ENCODE measurements at regions not wholly inside any gene's neighbourhood (a gene's known extent, or its start where the extent isn't known, plus 50 kb on each side); places are given as distances from the start of the nearest gene placed in this dataset.

DNA sequence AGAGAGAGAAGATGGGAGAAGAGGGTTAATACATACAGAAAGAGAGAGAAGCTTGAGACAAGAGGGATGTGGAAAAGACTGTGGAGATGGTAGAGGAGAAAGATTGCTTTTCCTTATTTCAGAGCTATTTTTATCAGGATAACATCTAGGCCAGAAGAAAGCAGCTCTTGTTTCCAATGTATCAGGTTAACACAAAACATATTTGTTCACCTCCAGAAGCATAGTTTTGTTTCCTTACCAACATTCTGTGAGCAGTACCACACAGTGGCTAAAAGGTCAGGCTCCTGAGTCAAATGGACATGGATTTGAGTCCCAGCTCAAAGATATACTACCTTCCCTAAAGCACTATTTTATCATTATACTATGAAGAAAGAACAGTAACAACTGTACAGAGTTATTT is 185.5 kb downstream of the DUSP10 start:
- Mint-ChIP-seq H3K4me3 (no peak overlapping the region), H3K9me3 (no peaks in the 10 kb centered on the region), H3K36me3 (no peaks in the 10 kb centered on the region), H3K4me1 (no peaks in the 10 kb centered on the region), H3K27me3 (ENCODE audit: low read depth in 3 of 3) (peaks cover 0 to 8% (median 0%) of the 10 kb centered on the region in 3 donors), H3K27ac (no peak overlapping the region)
- DNase-seq, result no peak

DNA sequence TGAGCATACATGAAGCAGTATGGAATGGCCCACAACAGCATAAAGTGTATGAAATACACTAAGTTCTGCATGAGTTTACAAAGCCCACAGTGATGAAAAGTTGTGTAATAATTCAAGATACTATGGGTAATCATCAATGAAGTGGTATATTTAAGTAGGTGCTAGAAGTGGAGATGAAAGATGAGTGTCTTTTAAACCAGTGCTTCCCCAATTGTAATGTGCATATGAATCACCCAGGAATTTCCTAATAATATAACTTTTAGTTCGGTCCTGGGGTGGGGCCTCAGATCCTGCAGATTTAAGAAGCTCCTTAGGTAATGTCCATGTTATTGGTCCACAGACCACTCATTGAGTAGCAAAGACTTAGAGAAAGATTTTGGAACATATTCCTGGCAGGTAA is 184.9 kb downstream of the DUSP10 start:
- Mint-ChIP-seq H3K27me3 (ENCODE audit: low read depth in 3 of 3) (peaks cover 0 to 8% (median 0%) of the 10 kb centered on the region in 3 donors), H3K27ac (no peak overlapping the region), H3K36me3 (no peaks in the 10 kb centered on the region), H3K9me3 (no peaks in the 10 kb centered on the region), H3K4me3 (no peak overlapping the region), H3K4me1 (no peaks in the 10 kb centered on the region)
- no peak for DNase-seq

DNA sequence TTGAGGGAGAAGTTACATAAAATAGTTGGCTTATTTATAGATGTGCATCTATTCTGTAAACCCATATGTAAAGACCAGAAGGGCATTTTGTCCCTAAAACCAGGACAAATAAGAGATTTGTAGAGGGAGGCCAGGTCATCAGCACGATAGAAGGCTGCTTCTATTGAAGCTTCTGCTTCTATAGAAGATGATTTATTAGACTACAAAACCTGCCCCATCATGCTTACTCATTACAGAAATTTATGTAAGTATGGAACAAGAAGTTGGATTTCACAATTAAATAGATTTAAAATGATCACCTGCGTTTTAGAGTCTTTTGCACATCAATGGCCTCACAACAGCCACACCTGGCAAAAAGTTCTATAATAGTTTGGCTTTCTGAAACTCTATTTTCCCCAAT is 183.5 kb downstream of the DUSP10 start:
- no peak for DNase-seq
- no peaks in the 10 kb centered on the region for H3K4me1 Mint-ChIP-seq
- peaks cover 0 to 8% (median 0%) of the 10 kb centered on the region in 3 donors for H3K27me3 Mint-ChIP-seq (ENCODE audit: low read depth in 3 of 3)
- H3K4me3 Mint-ChIP-seq, result no peak overlapping the region
- H3K27ac Mint-ChIP-seq, result no peak overlapping the region
- no peaks in the 10 kb centered on the region for H3K9me3 Mint-ChIP-seq
- H3K36me3 Mint-ChIP-seq, result peaks cover 0 to under 1% (median 0%) of the 10 kb centered on the region in 3 donors

GRCh38 chr1:221559911-221560310 is 182.0 kb downstream of the DUSP10 start:
- no peak overlapping the region for H3K27ac Mint-ChIP-seq
- DNase-seq, result no peak

DNA sequence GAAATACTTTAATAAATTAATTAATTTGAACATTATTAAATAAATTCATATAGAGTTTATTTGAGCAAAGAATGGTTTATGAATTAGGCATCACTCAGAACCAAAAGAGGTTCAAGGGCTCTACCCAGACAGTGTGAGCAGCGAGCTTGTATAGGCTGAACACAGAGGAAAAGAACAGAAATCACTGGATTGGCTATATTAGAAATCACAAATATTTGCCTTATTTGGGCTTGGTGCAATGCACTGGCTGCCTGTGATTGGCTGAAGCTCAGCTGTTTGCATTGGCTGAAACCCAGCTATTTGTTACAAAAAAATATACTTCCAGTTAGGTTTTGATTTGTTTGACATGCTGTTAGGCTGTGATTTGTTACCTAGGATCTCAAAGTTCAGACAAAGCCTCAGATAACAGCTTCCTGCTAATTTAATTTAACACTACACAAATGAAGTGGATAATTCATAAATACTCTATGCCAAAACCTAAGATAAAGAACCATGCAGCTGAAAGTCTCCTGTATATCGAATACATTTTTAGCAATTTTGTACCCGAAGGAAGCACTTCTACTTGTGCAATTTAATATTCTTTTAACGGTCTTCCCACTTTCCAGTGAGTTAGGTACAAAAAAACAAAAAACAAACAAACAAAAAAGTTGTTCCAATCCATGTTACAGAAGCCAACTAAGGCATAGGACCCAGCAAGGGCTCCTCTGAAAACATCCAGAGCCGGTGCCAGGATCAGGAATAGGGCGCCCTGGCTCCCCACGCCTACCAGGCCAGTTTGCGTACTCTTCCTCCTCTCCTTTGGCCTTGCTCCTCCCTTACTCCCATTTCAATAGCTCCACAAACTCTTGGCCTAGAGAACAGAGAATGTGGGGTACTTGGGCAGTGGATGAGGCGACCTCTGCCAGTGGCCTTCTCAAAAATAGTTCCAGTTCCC is 179.1 kb downstream of the DUSP10 start:
- Mint-ChIP-seq H3K36me3 (peaks cover 0 to 4% (median 0%) of the 10 kb centered on the region in 3 donors), H3K27me3 (ENCODE audit: low read depth in 3 of 3) (peaks cover 0 to 8% (median 0%) of the 10 kb centered on the region in 3 donors), H3K4me1 (no peaks in the 10 kb centered on the region), H3K9me3 (no peaks in the 10 kb centered on the region), H3K4me3 (no peak overlapping the region), H3K27ac (no peak overlapping the region)
- no peak for DNase-seq

More at GRCh38 chr1:221559911-221560310, 182.0 kb downstream of the DUSP10 start:
- H3K9me3 Mint-ChIP-seq, result no peaks in the 10 kb centered on the region
- H3K4me3 Mint-ChIP-seq, result no peak overlapping the region
- no peaks in the 10 kb centered on the region for H3K4me1 Mint-ChIP-seq
- peaks cover 0 to 4% (median 0%) of the 10 kb centered on the region in 3 donors for H3K36me3 Mint-ChIP-seq
- H3K27me3 Mint-ChIP-seq (ENCODE audit: low read depth in 3 of 3), result peaks cover 0 to 4% (median 0%) of the 10 kb centered on the region in 3 donors

GRCh38 chr1:221563476-221563921 is 178.4 kb downstream of the DUSP10 start:
- no peak for DNase-seq
- Mint-ChIP-seq H3K4me1 (no peaks in the 10 kb centered on the region), H3K4me3 (no peak overlapping the region), H3K27me3 (ENCODE audit: low read depth in 3 of 3) (peaks cover 0 to 6% (median 0%) of the 10 kb centered on the region in 3 donors), H3K36me3 (peaks cover 0 to 4% (median 0%) of the 10 kb centered on the region in 3 donors), H3K9me3 (no peaks in the 10 kb centered on the region), H3K27ac (no peak overlapping the region)

DNA sequence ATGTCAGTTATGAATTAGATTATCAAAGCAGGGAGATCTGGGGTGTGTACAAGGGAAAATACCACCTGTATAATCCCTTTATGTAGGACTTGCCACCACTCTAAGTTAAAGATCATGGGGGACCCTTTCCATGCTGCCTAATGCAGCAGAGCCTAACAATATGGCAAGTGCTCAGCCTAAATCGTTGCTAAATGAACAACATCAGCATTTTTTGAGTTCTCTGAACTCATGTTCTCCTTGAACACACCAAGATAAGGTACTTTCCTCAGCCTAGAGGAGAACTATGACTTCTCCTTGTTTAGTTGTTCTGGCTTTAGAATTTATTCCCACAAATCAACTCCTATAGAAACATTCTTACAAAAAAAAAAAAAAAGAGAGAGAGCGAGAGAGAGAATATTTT is 177.0 kb downstream of the DUSP10 start:
- Mint-ChIP-seq H3K27me3 (ENCODE audit: low read depth in 3 of 3) (peaks cover 0 to 6% (median 4%) of the 10 kb centered on the region in 3 donors), H3K27ac (no peak overlapping the region), H3K9me3 (no peaks in the 10 kb centered on the region), H3K4me1 (no peaks in the 10 kb centered on the region), H3K4me3 (no peak overlapping the region), H3K36me3 (peaks cover 0 to 4% (median 0%) of the 10 kb centered on the region in 3 donors)
- DNase-seq, result no peak

GRCh38 chr1:221565711-221566110 is 176.2 kb downstream of the DUSP10 start:
- DNase-seq, result no peak
- Mint-ChIP-seq H3K27me3 (ENCODE audit: low read depth in 3 of 3) (peaks cover 0 to 4% (median 4%) of the 10 kb centered on the region in 3 donors), H3K27ac (no peak overlapping the region), H3K4me1 (no peaks in the 10 kb centered on the region), H3K36me3 (peaks cover 0 to 4% (median 0%) of the 10 kb centered on the region in 3 donors), H3K9me3 (no peaks in the 10 kb centered on the region), H3K4me3 (no peak overlapping the region)

- DNase-seq, result no peak
- Mint-ChIP-seq H3K36me3 (peaks cover 0 to 4% (median 0%) of the 10 kb centered on the region in 3 donors), H3K27ac (no peak overlapping the region), H3K4me1 (no peaks in the 10 kb centered on the region), H3K9me3 (no peaks in the 10 kb centered on the region), H3K27me3 (ENCODE audit: low read depth in 3 of 3) (peaks cover 0 to 4% (median 4%) of the 10 kb centered on the region in 3 donors), H3K4me3 (no peak overlapping the region)
Measured at GRCh38 chr1:221567859-221568507, 173.9 kb downstream of the DUSP10 start.

GRCh38 chr1:221573756-221574155 is 168.1 kb downstream of the DUSP10 start:
- no peaks in the 10 kb centered on the region for H3K4me1 Mint-ChIP-seq
- no peak for DNase-seq
- no peak overlapping the region for H3K27ac Mint-ChIP-seq
- H3K4me3 Mint-ChIP-seq, result no peak overlapping the region
- peaks cover 0 to 5% (median 0%) of the 10 kb centered on the region in 6 donors for H3K9me3 Mint-ChIP-seq
- peaks cover 0 to 4% (median 0%) of the 10 kb centered on the region in 3 donors for H3K36me3 Mint-ChIP-seq
- peaks cover 0 to 4% (median 1%) of the 10 kb centered on the region in 3 donors for H3K27me3 Mint-ChIP-seq (ENCODE audit: low read depth in 3 of 3)

DNA sequence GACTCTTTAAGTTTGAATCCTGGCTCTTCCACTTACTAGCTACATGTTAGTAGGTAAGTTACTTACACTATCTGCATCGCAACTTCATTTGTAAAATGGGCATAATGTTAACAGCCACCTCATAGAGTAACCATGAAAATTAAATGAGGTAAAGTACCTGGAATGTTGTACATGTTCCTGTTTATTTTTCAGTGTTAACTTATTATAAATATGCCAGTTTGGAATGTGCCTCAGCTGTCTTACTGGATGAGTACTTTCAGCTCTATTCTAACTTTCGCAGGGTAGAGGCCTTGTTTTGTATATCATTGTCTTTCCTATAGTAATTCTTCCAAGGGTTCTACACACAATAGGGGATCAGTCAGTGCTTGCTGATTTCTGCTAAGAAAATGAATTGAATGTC is 167.4 kb downstream of the DUSP10 start:
- peaks cover 0 to 2% (median 1%) of the 10 kb centered on the region in 3 donors for H3K27me3 Mint-ChIP-seq (ENCODE audit: low read depth in 3 of 3)
- no peak overlapping the region for H3K4me3 Mint-ChIP-seq
- H3K4me1 Mint-ChIP-seq, result no peaks in the 10 kb centered on the region
- H3K27ac Mint-ChIP-seq, result no peak overlapping the region
- no peak for DNase-seq
- peaks cover 0 to 4% (median 0%) of the 10 kb centered on the region in 3 donors for H3K36me3 Mint-ChIP-seq
- peaks cover 0 to 5% (median 0%) of the 10 kb centered on the region in 6 donors for H3K9me3 Mint-ChIP-seq

- Mint-ChIP-seq H3K4me3 (no peak overlapping the region), H3K27me3 (ENCODE audit: low read depth in 3 of 3) (peaks cover 0 to 1% (median 0%) of the 10 kb centered on the region in 3 donors), H3K36me3 (peaks cover 0 to 4% (median 0%) of the 10 kb centered on the region in 3 donors), H3K4me1 (no peaks in the 10 kb centered on the region), H3K9me3 (peaks cover 0 to 5% (median 0%) of the 10 kb centered on the region in 6 donors), H3K27ac (no peak overlapping the region)
- DNase-seq, result no peak
Measured at GRCh38 chr1:221575605-221576004, 166.3 kb downstream of the DUSP10 start.

GRCh38 chr1:221576268-221576667 is 165.6 kb downstream of the DUSP10 start:
- peaks cover 0 to 4% (median 0%) of the 10 kb centered on the region in 3 donors for H3K36me3 Mint-ChIP-seq
- DNase-seq, result no peak
- H3K4me3 Mint-ChIP-seq, result no peak overlapping the region
- H3K27me3 Mint-ChIP-seq (ENCODE audit: low read depth in 3 of 3), result peaks cover 0 to 1% (median 0%) of the 10 kb centered on the region in 3 donors
- H3K9me3 Mint-ChIP-seq, result peaks cover 0 to 5% (median 0%) of the 10 kb centered on the region in 6 donors
- no peaks in the 10 kb centered on the region for H3K4me1 Mint-ChIP-seq
- no peak overlapping the region for H3K27ac Mint-ChIP-seq

DNA sequence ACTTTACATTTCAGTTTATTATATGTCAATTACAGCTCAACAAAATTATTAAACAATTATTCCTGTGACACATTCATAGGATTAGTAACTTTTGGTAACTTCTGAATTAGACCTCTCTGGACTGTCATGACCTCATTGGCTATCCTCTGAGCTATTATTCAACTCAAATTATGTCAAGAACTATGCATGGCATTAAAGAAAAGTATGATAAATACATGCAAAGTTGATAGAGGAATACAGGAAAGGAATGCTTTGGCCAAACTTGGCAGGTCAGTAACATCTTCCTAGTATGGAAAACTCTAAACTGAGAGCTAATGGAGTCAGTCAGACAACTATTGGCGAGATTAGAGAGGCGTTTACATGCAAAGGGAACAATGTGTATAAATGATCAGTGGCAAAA is 158.4 kb downstream of the DUSP10 start:
- Mint-ChIP-seq H3K27me3 (ENCODE audit: low read depth in 3 of 3) (peaks cover 0 to 2% (median 1%) of the 10 kb centered on the region in 3 donors), H3K4me1 (no peaks in the 10 kb centered on the region)

More for the DNA sequence above, 158.4 kb downstream of the DUSP10 start:
- no peak for DNase-seq
- Mint-ChIP-seq H3K36me3 (no peaks in the 10 kb centered on the region), H3K4me3 (no peak overlapping the region), H3K27ac (no peak overlapping the region), H3K9me3 (peaks cover 0 to 2% (median 0%) of the 10 kb centered on the region in 6 donors)

Measured in immature natural killer cell (primary cell).